GM19023 (cell line): ENCODE measurements at regions not wholly inside any gene's neighbourhood (a gene's known extent, or its start where the extent isn't known, plus 50 kb on each side); places are given as distances from the start of the nearest gene placed in this dataset.
"Not testable (repeated sequence)": the region's sequence is repeated elsewhere in the genome, so short reads cannot be mapped to it uniquely, and the experiment has no call there.

Source experiments
- ATAC-seq: cut with Tn5 transposase; IDR thresholded peaks from one replicate; pipeline ENCODE4 v1.9.1; 2021; ENCODE audit warnings: mild to moderate bottlenecking, moderate library complexity; ENCODE audit not compliant: unreplicated experiment

DNA sequence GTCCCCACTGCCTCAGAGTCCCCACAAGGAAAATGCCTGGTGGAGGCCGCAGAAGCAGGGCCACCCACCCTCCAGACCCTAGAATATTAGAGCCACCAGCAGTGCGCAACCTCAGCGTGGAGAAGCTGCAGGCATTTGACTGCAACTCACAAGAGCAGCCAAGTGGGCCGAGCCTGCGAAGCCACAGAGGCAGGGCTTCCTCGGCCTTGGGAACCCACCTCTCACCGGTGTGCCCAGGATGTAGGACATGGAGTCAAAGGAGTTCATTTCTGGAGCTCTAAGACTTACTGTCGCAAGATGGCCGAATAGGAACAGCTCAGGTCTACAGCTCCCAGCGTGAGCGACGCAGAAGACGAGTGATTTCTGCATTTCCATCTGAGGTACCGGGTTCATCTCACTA, 397.9 kb upstream of the PIK3R1 start:
- ATAC-seq: no peak

DNA sequence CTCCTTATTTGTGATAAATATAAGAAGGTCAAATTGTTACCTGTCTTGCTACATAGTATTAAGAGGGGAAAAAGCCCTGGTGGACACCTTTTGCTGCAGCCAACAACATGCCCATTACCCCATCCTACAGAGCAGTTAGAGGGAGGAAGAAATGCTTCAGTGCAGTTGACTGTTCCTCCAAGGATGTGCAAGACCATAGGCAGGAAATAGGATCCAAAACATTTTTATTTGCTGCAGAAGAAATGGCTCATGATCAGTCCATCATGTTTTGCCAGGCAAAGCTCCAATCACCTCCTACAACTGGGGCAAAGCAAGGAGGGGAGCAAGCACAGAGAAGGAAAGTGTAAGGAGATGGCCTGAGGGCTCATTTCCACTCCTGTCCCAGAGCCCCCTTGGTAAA, 399.1 kb upstream of the PIK3R1 start:
- no peak for ATAC-seq

DNA sequence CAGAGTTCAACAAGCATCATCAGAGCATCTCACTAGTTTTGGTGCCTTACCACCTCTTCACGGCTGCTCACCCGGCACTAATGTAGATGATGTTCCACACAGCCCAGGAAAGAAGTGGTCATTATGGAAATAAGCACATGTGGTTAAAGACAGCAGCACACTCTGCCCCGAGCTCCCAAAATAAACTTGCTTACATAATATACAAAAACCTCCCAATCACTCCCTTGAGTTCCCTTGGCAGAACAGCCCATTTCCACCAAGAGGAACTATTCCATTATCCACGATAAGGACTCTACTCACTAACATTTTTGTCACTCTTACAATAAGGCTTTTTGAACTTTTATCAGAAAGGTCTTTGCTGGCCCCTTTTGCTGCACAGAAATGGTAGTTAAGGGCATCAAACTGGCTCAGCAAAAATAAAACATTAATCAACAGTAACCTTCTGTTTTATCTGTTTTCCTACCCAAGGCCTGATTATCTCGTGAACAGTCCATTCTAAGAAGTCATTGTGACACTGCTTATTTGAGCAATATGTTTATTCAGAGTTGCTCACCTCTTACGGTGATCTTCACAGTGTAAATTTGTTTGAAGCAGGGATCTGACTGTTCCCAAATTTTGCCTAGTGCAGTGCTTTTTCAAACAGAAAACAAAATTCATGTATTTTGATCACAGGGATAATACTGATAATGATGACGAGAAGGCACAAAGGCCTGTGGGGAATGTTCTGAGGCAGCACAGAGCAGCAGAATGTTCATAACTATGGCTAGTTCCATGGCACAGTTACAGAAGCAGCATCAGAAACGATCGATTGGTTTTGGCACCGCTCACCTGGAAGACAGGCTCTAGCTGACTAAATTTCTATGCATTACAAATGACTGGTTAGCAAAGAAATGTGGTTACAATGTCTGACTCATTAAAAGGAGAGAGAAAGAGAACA, 399.8 kb upstream of the PIK3R1 start:
- no peak for ATAC-seq

DNA sequence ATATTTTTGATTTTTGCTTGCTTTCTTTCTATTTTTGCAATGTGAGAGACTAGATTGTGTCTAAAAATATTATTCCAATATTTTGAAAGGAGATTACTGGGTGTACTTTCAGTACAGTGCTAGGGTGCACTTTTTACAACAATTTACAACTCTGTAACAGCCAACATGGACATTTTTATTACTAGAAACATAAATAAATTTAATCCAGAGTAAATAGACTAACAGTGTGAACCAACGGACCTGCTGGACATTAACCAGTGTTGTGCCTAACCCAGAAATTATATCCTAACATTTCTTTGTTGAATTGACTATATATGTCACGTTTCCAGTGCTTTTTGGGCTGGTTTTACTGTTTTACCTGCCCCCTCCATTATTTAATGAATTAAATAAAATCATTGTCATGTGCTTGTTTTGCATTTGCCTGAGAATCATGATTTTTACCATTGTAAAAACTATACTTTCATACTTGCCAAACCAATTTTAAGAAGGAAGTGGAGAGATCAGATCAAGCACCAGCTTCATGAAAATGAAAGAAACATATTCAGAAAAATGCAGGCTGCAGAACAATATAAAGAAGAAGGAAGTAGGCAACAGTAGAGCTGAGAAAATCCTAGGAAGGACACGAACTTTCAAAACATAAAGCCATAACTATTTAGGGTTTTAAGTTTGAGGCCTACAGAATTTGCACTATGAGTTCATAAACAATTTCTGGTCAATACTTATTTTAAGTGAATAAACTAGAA, 400.8 kb upstream of the PIK3R1 start:
- no peak for ATAC-seq

DNA sequence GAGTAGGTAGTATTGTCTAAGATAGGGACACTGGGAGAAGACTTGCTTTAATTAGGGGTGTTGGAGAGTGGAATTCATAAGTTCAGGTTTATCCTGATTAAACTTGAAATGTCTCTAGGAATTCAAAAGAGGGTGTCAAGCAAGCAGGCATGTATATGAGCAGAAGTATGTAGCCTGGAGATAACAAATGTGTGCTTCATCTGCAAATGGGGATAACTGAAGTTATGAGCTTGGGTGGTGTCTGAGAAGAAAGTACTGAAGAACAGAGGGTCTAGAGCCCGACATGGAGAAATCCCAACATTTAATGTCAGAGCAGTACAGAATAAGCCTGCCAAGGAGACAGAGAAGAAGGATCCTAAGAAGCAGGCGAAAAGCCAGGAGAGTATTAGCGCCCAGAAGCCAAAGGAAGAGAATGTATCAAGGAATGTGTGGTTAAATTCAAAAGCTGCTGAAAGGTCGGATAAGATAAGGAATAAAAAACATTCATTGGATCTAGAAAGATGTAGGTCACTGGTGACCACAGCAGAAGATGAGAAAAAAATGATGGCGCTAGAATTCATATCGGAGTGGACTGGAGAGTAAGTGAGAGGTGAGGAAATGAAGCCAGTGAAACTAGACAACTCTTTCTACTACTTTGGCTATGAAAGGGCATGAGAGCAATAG, 401.5 kb upstream of the PIK3R1 start:
- no peak for ATAC-seq

DNA sequence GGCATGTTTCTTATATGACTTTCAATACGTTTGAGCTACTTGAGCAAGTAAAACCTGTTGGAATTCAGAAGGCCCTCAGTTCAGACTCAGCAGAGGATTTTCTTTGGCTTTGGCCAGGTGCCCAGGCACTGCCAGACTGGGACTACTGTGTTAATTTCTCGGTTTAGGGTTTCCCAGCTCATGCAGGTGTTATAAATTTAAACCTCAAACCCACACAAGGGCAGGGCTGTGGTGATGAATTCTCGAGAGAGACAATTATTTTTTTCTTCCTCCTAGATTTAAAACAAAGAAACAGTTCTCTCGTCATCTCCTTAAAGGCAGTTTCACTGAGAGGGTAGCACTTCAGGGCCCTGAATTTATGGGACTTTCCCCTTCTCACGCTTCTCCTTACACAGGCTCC, 406.0 kb upstream of the PIK3R1 start:
- no peak for ATAC-seq

DNA sequence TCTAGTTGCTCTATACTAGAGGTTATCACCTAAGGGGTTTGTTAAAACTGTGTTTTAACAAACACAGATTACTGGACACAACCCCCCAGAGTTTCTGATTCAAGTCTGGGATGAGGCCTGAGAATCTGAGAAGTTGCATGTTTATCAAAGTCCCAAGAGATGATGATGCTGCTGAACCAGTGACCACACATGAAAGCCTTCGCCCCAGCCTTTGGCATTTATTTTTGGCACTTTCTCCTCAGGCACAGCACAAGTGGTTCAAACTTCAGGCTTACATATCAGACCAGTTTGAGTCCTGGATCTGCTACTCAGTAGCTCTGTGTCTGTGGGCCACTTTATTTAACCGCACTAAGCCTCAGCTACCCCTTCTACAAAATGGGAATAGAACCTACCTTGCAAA, 407.2 kb upstream of the PIK3R1 start:
- ATAC-seq: no peak

DNA sequence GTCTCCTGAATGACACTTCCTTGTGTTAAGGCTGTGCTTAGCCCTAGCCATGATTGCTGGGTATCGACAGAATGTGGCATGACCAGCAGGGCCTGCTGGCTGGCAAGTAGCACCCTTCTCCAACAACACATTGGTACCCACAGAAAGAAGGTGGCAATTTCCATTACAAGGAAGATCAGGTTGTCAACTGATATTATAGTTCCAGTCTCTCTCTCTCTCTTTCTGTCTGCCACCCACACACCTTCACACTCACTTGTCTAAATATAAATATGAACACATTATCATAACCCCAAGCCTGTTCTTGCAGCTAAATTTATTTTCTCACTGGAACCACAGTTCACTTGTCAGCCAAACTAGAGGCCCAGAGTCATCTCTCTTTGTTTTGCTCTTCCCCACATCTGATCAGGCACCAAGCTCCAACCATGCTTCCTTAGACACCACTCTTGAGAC, 408.1 kb upstream of the PIK3R1 start:
- ATAC-seq: no peak

DNA sequence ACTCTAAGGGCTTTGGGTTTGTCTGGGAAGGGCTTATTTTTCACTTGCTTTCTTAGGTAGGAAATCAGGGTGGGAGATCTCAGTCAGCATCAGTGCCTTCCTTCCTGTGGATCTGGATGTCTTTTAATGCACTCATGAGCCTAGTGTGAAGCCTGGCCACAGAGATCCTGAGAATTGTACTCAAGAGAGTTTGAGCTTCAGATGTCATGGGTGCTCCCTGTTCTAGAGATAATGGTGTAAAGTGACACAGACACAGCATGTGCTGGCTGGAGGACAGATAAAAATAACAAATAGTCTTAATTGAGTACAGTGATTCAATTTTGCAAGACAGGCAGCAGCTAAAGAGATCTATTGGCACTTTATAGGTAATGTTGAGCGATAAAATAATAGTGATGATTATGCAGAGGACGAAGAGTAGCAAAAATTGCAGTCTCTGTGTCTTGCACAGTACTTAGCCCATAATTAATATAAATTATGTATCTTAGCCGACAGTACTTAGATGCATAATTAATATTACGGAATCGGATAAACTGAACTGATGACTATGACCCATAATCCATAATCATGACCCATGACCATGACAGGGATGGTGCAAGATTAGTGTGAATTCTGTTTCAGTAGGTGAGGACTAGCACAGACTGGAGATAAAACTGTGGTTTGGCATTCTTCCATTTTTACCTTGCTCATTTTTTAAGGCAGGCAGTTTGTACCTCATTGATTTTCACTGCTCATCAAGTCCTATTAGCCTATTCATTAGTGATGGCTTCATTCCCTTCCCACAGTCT, 408.7 kb upstream of the PIK3R1 start:
- no peak for ATAC-seq

DNA sequence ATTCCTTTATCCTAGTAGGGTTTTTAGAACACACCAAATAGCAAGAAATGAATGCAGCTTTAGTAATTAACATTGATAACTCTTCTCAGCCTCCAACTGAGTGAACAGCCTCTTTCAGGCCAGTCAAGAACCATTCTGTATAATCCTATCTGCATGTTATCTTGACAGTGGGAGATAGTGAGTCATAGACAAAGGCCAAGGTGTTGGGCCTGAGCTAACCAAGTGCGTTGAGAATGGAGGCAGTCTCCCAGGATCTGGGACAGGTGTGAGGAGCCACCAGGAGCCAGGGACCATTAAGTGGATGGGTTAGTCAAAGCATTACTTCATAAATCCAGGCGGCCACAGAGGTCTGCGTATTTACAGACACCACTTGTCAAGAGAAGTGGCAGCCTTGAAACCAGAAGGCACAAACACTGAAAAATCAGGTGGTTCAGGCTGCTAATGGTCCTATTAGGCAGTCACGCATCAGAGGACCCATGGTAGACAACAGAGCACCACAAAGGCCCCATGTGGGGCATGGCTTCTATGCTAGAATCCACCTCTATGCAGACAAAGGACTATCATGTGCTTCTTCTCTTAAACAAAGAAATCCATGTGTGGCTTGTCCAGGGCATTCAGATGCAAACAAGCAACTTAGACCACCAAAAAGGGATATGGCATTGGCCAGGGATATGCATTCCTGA, 409.7 kb upstream of the PIK3R1 start:
- ATAC-seq: no peak

DNA sequence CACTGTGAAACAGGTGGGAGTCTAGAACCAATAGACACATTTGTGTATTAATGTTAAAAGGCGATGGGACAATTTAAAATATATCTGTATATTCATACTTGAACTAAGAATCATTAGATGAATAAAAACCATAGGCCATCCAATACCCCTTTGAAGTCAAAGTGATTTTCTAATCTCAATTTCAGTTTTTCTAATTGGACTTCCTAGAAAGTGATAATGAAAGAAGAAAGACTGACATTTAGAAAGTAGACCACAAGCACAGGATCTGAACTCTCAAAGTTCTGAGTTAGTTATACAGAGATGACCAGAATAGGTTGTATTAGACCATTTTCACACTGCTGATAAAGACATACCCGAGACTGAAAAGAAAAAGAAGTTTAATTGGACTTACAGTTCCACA, 412.8 kb upstream of the PIK3R1 start:
- ATAC-seq: peak; percentile 66

DNA sequence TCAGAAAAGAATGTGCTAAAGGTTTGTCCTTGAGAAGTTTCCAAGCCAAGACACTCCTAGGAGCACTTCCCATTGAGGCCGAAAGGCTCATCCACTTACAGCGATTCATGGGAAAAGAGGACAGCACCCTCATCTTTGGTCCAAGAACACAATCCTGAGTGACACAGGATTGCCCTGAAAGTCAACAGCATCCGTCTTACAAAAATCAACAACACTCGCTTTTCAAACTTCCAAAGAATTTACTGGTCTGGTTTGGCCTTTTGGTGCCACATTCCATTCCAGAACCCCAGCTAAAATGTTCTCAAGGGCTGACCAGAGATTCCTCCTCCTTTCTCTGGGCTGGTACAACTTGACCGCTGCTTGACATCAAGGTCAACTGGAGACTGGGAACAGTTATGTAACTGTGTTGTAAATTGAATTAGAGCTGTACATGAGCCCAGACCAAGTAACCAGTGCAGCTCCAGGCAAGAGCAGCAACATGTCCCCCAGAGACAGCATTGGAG, 415.8 kb upstream of the PIK3R1 start:
- no peak for ATAC-seq

DNA sequence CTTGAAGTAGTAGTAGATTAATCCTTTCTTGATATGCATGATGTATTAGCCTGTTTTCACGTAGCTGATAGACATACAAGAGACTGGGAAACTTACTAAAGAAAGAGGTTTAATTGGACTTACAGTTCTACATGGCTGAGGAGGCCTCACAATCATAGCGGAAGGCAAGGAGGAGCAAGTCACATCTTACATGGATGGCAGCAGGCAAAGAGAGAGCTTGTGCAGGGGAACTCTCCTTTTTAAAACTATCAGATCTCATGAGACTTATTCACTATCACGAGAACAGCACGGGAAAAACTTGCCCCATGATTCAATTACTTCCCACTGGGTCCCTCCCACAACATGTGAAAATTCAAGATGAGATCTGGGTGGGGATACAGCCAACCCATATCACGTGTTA, 417.1 kb upstream of the PIK3R1 start:
- ATAC-seq: not testable (repeated sequence)

DNA sequence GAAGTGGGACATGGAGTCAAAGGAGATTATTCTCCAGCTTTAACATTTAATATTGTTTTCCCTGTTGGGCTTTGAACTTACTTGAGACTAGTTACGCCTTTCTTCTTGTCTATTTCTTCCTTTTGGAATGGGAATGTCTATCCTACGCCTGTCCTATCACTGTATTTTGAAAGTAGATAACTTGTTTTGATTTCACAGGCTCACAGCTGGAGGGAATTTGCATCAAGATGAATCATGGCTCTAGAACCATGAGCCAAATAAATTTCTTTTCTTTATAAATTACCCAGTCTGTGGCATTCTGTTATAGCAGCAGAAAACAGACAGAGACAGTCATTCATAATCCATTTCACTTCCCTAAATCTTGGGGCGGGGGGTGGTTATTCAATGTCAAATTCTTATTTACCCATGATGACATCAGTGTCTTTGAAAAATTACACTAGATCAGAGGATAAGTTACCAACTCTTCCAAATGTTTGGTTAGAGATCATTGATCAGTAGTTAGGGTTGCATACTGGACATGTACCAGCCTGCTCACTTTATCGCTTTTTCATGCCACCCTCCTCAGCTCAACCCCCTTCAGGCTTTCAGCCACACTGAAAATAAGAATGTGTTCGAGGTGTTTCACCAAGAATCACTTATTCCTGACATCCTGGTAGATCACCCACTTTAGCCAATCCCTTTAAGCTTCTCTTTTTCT, 419.6 kb upstream of the PIK3R1 start:
- no peak for ATAC-seq

DNA sequence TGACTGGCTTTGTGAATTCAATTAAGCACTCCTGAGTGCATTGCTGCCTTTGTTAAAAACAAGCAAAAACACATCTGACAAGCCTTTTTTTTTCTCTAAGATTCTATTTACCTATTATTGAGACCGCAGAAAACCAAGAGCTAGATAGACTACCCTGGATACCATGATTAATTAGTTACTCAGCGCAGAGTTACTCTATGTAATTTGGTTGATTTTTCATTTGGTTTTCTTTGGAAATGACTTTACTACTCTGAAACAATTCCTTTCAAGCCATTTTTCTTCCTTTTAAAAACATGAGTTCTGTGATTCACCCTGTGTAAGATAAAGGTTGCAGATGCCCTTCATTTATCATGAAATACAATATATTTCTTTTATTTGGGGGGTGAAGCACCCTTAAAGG, 421.6 kb upstream of the PIK3R1 start:
- no peak for ATAC-seq

DNA sequence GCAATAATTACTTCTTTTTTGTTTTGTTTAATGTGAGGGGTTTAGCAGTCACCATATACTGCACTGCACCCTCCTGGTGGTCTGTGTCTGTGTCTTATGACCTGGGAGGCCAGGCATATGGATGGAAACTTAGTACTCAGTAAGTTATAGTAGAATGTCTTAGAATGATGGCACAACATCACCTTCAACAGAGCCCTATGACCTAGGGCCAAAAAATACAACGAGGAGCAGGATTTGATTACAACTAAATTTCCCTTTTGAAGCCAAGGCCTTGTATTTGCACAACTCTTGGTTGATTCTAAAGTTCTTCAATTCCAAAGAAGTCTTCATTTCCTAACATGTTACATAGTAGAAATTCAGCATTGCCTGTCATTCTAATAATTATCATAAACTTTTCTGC, 422.1 kb upstream of the PIK3R1 start:
- ATAC-seq: no peak

DNA sequence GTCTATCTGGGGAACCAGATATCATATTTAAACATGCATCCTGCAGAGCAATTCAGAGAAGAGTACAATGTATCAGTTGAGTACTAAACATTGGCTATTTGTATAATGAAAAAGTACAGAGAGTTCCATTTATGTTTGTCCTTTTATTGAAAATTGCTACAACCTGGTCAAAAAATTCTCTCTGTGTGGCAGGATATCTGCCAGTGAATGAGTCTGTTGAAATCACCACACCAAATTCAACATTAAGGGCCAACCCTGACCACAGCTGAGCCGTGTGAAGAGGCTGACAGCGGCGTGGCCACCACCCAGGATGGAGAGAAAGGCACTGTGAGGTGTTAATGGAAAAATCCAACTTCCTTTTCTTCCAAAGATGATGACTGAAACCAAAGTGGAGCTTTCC, 422.7 kb upstream of the PIK3R1 start:
- ATAC-seq: no peak

DNA sequence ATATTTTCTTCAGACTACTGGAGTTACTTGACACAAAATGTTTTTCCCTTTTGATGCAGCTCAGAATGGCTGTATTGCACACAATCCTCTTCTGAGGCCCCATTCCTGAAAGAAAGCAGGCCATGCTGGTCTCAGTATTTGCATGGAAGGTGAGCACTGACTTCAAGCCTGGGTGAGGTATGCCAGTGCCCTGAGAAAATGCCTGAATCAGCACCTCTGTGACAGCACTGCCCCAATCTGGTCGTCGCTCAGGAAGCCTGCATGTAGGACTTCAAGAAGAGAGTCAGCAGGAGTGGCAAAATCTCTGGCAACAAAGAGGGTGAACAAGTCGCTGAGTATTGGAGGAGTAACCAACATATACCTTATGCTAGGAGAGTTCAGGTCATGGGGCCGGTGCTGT, 425.2 kb upstream of the PIK3R1 start:
- no peak for ATAC-seq

DNA sequence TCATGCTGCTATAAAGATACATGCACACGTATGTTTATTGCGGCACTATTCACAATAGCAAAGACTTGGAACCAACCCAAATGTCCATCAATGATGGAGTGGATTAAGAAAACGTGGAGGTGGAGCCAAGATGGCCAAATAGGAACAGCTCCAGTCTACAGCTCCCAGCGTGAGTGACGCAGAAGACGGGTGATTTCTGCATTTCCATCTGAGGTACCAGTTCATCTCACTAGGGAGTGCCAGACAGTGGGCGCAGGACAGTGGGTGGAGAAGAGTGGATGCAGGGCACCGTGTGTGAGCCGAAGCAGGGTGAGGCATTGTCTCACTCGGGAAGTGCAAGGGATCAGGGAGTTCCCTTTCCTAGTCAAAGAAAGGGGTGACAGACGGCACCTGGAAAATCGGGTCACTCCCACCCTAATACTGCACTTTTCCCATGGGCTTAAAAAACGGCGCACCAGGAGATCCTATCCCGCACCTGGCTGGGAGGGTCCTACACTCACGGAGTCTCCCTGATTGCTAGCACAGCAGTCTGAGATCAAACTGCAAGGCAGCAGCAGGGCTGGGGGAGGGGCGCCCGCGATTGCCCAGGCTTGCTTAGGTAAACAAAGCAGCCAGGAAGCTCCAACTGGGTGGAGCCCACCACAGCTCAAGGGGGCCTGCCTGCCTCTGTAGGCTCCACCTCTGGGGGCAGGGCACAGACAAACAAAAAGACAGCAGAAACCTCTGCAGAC, 435.5 kb upstream of the PIK3R1 start:
- not testable (repeated sequence) for ATAC-seq
